ENCODE measurements at regions not wholly inside any gene's neighbourhood (a gene's known extent, or its start where the extent isn't known, plus 50 kb on each side); places are given as distances from the start of the nearest gene placed in this dataset.

DNA sequence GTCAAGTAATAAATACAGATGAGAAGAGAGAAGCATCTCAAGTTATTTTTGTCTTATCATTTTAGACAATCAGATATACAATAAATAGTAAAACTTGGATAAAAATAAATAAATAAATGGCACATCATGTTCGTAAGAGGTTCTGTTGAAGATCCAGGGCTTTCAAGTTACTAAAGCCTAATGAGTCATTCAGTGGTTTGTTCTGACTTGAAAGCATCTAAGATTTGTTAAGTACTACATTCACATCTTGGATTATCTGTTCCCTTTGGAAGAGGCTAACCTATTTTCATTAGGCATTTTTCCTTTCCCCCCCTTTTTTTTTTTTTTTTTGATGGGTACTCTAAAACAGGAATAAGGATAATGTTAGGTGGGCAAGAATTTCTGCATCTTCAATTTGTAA lies 429.3 kb downstream of the PCDH20 start:
- no peaks in the 10 kb centered on the region for H3K36me3 ChIP-seq (ENCODE audit: control insufficient read depth, insufficient read depth, low read length)
- H3K9ac ChIP-seq (ENCODE audit: low read length), result no peak overlapping the region
- H3K27ac ChIP-seq (ENCODE audit: low read depth, low read length), result no peak overlapping the region
- no peaks in the 10 kb centered on the region for H3K4me1 ChIP-seq (ENCODE audit: control insufficient read depth, insufficient read depth, low read length)
- no peak overlapping the region for H3K4me3 ChIP-seq (ENCODE audit: low read length)
- H3K27me3 ChIP-seq (ENCODE audit: control insufficient read depth, insufficient read depth, low read length), result no peaks in the 10 kb centered on the region

DNA sequence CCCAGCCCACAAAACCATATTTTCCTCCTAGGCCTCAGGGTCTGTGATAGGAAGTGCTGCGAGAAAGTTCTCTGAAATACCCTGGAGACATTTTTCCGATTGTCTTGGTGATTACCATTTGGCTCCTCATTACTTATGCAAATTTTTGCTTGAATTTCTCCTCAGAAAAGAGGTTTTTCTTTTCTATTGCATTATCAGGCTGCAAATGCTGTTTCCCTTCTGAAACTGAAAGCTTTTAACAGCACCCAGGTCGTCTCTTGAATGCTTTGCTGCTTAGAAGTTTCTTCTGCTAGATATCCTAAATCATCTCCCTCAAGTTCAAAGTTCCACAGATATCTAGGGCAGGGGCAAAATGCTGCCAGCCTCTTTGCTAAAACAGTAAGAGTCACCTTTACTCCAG lies 434.2 kb downstream of the PCDH20 start:
- Histone ChIP-seq H3K4me1 (ENCODE audit: control insufficient read depth, insufficient read depth, low read length) (no peaks in the 10 kb centered on the region), H3K27ac (ENCODE audit: low read depth, low read length) (no peak overlapping the region), H3K4me3 (ENCODE audit: low read length) (no peak overlapping the region), H3K36me3 (ENCODE audit: control insufficient read depth, insufficient read depth, low read length) (no peaks in the 10 kb centered on the region), H3K9ac (ENCODE audit: low read length) (no peak overlapping the region), H3K27me3 (ENCODE audit: control insufficient read depth, insufficient read depth, low read length) (no peaks in the 10 kb centered on the region)

GRCh38 chr13:60976367-60976766 lies 439.3 kb downstream of the PCDH20 start:
- Histone ChIP-seq H3K27me3 (ENCODE audit: control insufficient read depth, insufficient read depth, low read length) (no peaks in the 10 kb centered on the region), H3K4me1 (ENCODE audit: control insufficient read depth, insufficient read depth, low read length) (no peaks in the 10 kb centered on the region), H3K27ac (ENCODE audit: low read depth, low read length) (no peak overlapping the region), H3K4me3 (ENCODE audit: low read length) (no peak overlapping the region), H3K9ac (ENCODE audit: low read length) (no peak overlapping the region), H3K36me3 (ENCODE audit: control insufficient read depth, insufficient read depth, low read length) (no peaks in the 10 kb centered on the region)

DNA sequence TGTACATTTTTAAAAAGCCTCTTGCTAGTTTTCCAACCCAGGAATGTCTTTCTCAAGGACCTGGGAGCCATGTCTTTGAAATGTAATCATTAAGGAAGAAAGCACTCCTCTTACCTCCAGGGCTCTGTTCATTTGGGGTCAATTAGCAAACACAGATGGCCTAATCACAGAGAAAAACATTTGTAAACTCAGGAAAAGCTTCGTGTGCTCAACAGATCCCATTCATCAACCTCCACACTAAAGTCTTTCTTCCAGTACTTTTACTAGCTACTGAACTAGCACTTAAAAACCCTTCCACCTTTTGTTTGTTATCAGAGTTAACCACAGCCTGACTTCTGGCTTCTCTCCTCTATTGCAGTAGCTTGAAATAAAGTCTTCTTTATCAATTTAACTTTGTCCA lies 441.4 kb downstream of the PCDH20 start:
- H3K4me1 ChIP-seq (ENCODE audit: control insufficient read depth, insufficient read depth, low read length), result no peaks in the 10 kb centered on the region
- H3K36me3 ChIP-seq (ENCODE audit: control insufficient read depth, insufficient read depth, low read length), result no peaks in the 10 kb centered on the region
- no peak overlapping the region for H3K9ac ChIP-seq (ENCODE audit: low read length)
- H3K27me3 ChIP-seq (ENCODE audit: control insufficient read depth, insufficient read depth, low read length), result no peaks in the 10 kb centered on the region
- no peak overlapping the region for H3K27ac ChIP-seq (ENCODE audit: low read depth, low read length)
- H3K4me3 ChIP-seq (ENCODE audit: low read length), result no peak overlapping the region

DNA sequence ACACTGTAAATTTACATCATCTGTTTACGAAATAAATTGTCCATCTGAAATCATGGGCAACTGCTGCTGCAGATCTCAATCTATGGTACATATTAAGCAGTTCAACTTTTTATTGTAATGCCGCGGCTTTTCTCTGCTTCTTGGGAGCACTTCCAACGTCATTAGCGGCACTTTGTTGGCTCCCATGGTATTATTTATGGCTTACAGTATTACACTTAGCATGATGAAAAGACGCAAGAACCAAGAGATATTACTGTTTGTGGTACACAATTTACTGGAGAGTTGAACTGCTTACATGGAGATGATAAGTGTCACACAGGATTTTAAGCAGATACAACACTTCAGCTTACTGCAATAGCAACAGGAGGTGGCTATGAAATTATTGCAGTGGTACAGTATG lies 442.1 kb downstream of the PCDH20 start:
- no peak overlapping the region for H3K9ac ChIP-seq (ENCODE audit: low read length)
- no peak overlapping the region for H3K4me3 ChIP-seq (ENCODE audit: low read length)
- no peaks in the 10 kb centered on the region for H3K36me3 ChIP-seq (ENCODE audit: control insufficient read depth, insufficient read depth, low read length)
- H3K27me3 ChIP-seq (ENCODE audit: control insufficient read depth, insufficient read depth, low read length), result no peaks in the 10 kb centered on the region
- no peaks in the 10 kb centered on the region for H3K4me1 ChIP-seq (ENCODE audit: control insufficient read depth, insufficient read depth, low read length)
- no peak overlapping the region for H3K27ac ChIP-seq (ENCODE audit: low read depth, low read length)

- Histone ChIP-seq H3K4me3 (ENCODE audit: low read length) (no peak overlapping the region), H3K27me3 (ENCODE audit: control insufficient read depth, insufficient read depth, low read length) (no peaks in the 10 kb centered on the region), H3K4me1 (ENCODE audit: control insufficient read depth, insufficient read depth, low read length) (no peaks in the 10 kb centered on the region), H3K27ac (ENCODE audit: low read depth, low read length) (no peak overlapping the region), H3K9ac (ENCODE audit: low read length) (no peak overlapping the region), H3K36me3 (ENCODE audit: control insufficient read depth, insufficient read depth, low read length) (no peaks in the 10 kb centered on the region)
Observed at GRCh38 chr13:60970736-60971135, 444.9 kb downstream of the PCDH20 start.

- Histone ChIP-seq H3K27ac (ENCODE audit: low read depth, low read length) (no peak overlapping the region), H3K27me3 (ENCODE audit: control insufficient read depth, insufficient read depth, low read length) (no peaks in the 10 kb centered on the region), H3K9ac (ENCODE audit: low read length) (no peak overlapping the region)
Observed at GRCh38 chr13:60969656-60970055, 446.0 kb downstream of the PCDH20 start.

GRCh38 chr13:60959427-60959826 lies 456.2 kb downstream of the PCDH20 start:
- H3K27me3 ChIP-seq (ENCODE audit: control insufficient read depth, insufficient read depth, low read length), result no peaks in the 10 kb centered on the region
- H3K27ac ChIP-seq (ENCODE audit: low read depth, low read length), result no peak overlapping the region
- H3K4me3 ChIP-seq (ENCODE audit: low read length), result no peak overlapping the region
- H3K9ac ChIP-seq (ENCODE audit: low read length), result no peak overlapping the region
- no peaks in the 10 kb centered on the region for H3K36me3 ChIP-seq (ENCODE audit: control insufficient read depth, insufficient read depth, low read length)
- no peaks in the 10 kb centered on the region for H3K4me1 ChIP-seq (ENCODE audit: control insufficient read depth, insufficient read depth, low read length)

More at GRCh38 chr13:60969656-60970055, 446.0 kb downstream of the PCDH20 start:
- Histone ChIP-seq H3K4me1 (ENCODE audit: control insufficient read depth, insufficient read depth, low read length) (no peaks in the 10 kb centered on the region), H3K36me3 (ENCODE audit: control insufficient read depth, insufficient read depth, low read length) (no peaks in the 10 kb centered on the region), H3K4me3 (ENCODE audit: low read length) (no peak overlapping the region)

- Histone ChIP-seq H3K9ac (ENCODE audit: low read length) (no peak overlapping the region), H3K36me3 (ENCODE audit: control insufficient read depth, insufficient read depth, low read length) (no peaks in the 10 kb centered on the region), H3K4me3 (ENCODE audit: low read length) (no peak overlapping the region), H3K4me1 (ENCODE audit: control insufficient read depth, insufficient read depth, low read length) (no peaks in the 10 kb centered on the region), H3K27me3 (ENCODE audit: control insufficient read depth, insufficient read depth, low read length) (no peaks in the 10 kb centered on the region), H3K27ac (ENCODE audit: low read depth, low read length) (no peak overlapping the region)
Observed at GRCh38 chr13:60957816-60958215, 457.8 kb downstream of the PCDH20 start.

DNA sequence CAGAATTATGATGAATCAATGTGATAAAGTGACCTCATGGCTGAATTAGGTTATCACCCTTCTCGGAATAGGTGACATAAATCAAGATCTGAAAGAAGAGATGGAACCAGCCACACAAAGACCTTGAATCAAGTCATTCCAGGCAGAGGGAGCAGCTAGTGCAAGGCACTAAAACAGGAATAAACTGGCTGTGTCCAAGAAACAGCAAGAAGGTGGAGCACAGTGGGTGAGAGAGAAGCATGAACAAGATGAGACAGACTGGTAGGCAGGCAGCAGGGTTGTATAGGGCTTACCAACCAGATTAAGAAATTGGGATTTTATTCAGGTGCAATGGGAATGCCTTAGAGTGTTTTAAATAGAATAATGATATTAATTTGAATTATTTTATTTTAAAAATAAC lies 470.3 kb downstream of the PCDH20 start:
- H3K27me3 ChIP-seq (ENCODE audit: control insufficient read depth, insufficient read depth, low read length), result no peaks in the 10 kb centered on the region
- no peak overlapping the region for H3K4me3 ChIP-seq (ENCODE audit: low read length)
- no peaks in the 10 kb centered on the region for H3K4me1 ChIP-seq (ENCODE audit: control insufficient read depth, insufficient read depth, low read length)
- H3K9ac ChIP-seq (ENCODE audit: low read length), result no peak overlapping the region
- H3K27ac ChIP-seq (ENCODE audit: low read depth, low read length), result no peak overlapping the region
- no peaks in the 10 kb centered on the region for H3K36me3 ChIP-seq (ENCODE audit: control insufficient read depth, insufficient read depth, low read length)

GRCh38 chr13:60944863-60945262 lies 470.8 kb downstream of the PCDH20 start:
- Histone ChIP-seq H3K4me1 (ENCODE audit: control insufficient read depth, insufficient read depth, low read length) (no peaks in the 10 kb centered on the region), H3K27ac (ENCODE audit: low read depth, low read length) (no peak overlapping the region), H3K36me3 (ENCODE audit: control insufficient read depth, insufficient read depth, low read length) (no peaks in the 10 kb centered on the region), H3K27me3 (ENCODE audit: control insufficient read depth, insufficient read depth, low read length) (no peaks in the 10 kb centered on the region), H3K9ac (ENCODE audit: low read length) (no peak overlapping the region), H3K4me3 (ENCODE audit: low read length) (no peak overlapping the region)

- Histone ChIP-seq H3K4me1 (ENCODE audit: control insufficient read depth, insufficient read depth, low read length) (no peaks in the 10 kb centered on the region), H3K27ac (ENCODE audit: low read depth, low read length) (no peak overlapping the region), H3K4me3 (ENCODE audit: low read length) (no peak overlapping the region), H3K27me3 (ENCODE audit: control insufficient read depth, insufficient read depth, low read length) (no peaks in the 10 kb centered on the region), H3K36me3 (ENCODE audit: control insufficient read depth, insufficient read depth, low read length) (no peaks in the 10 kb centered on the region), H3K9ac (ENCODE audit: low read length) (no peak overlapping the region)
Observed at GRCh38 chr13:60944016-60944415, 471.6 kb downstream of the PCDH20 start.

DNA sequence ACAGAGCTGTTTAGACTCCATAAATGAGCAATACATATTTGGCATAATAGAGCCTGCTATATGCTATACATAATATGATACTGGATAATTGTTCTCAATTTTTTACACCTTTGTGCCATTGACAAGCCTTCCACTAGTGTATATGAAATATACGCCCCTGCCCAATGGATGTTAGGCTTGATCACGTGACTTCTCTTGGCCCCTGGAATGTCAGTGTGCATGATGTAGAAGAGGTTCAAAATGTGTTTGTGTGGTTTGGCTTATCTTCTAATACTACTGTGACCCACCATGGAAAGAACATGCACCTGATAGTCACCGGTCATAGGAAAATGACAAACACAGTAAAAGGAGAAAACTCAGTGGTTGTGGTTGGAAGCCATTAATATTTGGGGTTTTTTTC lies 479.4 kb downstream of the PCDH20 start:
- H3K4me1 ChIP-seq (ENCODE audit: control insufficient read depth, insufficient read depth, low read length), result no peaks in the 10 kb centered on the region
- no peaks in the 10 kb centered on the region for H3K27me3 ChIP-seq (ENCODE audit: control insufficient read depth, insufficient read depth, low read length)
- no peak overlapping the region for H3K27ac ChIP-seq (ENCODE audit: low read depth, low read length)
- no peak overlapping the region for H3K9ac ChIP-seq (ENCODE audit: low read length)
- H3K4me3 ChIP-seq (ENCODE audit: low read length), result no peak overlapping the region
- H3K36me3 ChIP-seq (ENCODE audit: control insufficient read depth, insufficient read depth, low read length), result no peaks in the 10 kb centered on the region

All from rectal smooth muscle tissue (tissue), 1 donor.